Choroid plexus epithelial cell (primary cell): ENCODE measurements at regions not wholly inside any gene's neighbourhood (a gene's known extent, or its start where the extent isn't known, plus 50 kb on each side); places are given as distances from the start of the nearest gene placed in this dataset.

Source experiments
- DNase-seq: peaks from one replicate; pipeline ENCODE4 v3.0.0-alpha.2; 2010; ENCODE audit warnings: low read depth
- H3K4me3 ChIP-seq: 2 replicates; pipeline ENCODE4 v1.5.1; 2011; ENCODE audit warnings: low read depth, mild to moderate bottlenecking, control low read depth, low read length, moderate library complexity
- CTCF ChIP-seq: conservative IDR thresholded peaks from 2 replicates; pipeline ENCODE4 v1.5.1; 2011; ENCODE audit warnings: low read depth, mild to moderate bottlenecking, control low read depth, inconsistent platforms, low read length, moderate library complexity

DNA sequence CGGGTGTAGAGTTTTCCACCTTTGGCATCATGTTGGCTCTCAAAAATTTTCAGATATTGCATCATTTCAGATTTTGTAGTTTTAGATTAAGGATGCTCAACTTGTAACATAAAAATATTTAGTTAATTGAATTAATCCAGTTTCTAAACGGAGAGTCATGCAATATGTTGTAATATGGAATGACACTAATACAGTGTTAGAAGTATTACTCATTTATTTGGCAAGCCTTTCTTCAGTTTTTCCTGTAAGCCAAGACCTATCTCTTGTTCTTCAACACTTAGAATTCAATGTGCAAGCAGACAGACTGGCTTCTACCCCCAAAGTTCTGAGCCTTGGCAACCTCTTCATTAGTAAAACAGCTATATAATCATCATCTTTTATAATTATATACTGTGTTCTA is 985.0 kb upstream of the GOT2 start:
- TF ChIP-seq CTCF, result no peak
- H3K4me3 ChIP-seq, result no peak overlapping the region
- DNase-seq, result no peak

GRCh38 chr16:59707436-59708226 is 973.5 kb upstream of the GOT2 start:
- no peak overlapping the region for H3K4me3 ChIP-seq
- no peak for DNase-seq
- TF ChIP-seq CTCF, result no peak

- no peak overlapping the region for H3K4me3 ChIP-seq
- TF ChIP-seq CTCF, result no peak
- no peak for DNase-seq
These were observed 968.1 kb upstream of the GOT2 start for GRCh38 chr16:59701963-59702930.

DNA sequence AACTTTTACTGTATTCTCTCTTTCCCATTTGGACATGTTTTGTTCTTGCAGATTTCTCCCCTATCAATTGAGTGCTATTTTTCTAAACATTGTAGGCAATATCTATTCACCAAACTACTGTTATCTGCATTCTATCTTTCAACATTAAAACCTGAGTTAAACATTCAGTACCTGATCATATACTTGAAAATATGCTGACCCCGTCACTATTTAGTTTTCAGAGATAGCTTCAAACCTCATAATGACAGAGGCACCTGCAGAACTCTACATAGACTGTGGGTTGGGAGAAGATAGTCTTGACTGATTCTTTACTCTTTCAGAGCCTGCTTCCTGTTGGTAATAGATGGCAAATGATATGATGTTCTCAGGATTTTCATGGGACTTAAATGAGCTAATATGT is 965.7 kb upstream of the GOT2 start:
- no peak for DNase-seq
- TF ChIP-seq CTCF, result no peak
- H3K4me3 ChIP-seq, result no peak overlapping the region

DNA sequence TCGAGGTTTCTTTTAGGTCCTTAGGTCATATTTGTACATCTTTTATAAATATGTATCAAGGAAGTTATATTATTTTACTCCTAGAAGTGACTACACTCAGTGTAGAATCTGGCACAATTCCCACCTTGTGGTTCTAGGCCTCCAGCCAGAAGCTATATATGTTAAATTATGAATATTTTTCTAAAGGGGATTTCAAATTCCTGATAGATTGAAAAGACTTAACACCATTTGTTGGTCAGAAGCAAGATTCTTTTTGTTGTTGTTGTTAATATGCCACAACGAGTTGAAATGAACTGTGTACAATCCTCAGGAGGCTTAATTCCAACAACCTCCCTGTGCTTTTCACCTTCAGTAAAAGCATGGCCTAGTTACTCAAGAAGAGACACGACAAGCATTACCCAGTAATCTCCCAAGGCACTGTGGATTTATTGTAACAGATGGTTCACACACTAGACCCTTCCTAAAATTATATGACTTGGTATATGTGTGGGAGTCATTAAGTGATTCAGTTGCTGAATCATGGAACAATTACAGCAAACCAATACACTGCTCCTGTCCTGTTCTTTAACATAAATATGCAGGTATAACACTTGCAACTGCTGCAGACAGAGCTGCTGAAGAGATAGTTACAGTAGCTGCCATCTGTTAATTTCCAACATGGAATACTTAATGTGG is 964.4 kb upstream of the GOT2 start:
- no peak overlapping the region for H3K4me3 ChIP-seq
- no peak for TF ChIP-seq CTCF
- DNase-seq, result peak; percentile 88

DNA sequence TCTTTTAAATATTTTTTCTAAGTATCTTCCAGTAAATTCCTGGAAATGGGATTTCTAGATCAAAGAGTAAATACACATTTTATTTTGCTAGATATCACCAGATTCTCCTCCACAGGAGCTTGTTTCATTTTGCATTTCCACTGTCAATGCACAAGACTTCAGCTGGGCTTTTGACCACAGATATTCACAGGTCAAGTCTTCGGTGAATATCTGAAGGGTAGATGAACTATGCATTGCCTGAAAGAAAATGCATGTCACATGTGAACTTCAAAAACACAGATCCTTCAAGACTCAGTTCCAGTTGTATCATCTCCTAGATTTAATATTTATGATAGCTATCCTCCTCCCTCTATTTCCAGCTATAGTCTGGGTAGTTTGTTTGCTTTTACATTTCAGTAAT is 963.6 kb upstream of the GOT2 start:
- no peak for TF ChIP-seq CTCF
- no peak overlapping the region for H3K4me3 ChIP-seq
- DNase-seq, result peak; percentile 90
